ENCODE measurements at regions not wholly inside any gene's neighbourhood (a gene's known extent, or its start where the extent isn't known, plus 50 kb on each side); places are given as distances from the start of the nearest gene placed in this dataset.

DNA sequence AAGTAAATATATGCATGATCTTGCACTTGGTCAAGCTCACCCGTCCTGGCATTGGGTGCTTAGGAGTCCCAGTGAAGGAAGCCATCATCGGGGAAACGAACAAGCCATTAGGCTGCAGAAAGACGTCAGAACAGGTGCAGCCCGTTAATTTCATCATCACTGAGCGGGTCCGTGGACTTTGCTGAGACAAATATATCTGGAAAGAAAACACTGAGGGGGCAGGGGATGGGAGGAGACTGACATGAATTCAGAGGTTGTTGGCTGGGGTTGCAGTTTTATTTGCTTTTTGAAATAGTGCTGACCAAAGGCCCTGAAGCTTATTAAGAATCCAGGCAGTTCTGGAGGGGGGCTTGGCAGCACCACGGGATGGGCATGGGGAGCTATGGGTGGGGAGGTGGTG, 207.2 kb downstream of the ENGASE start:
- DNase-seq (ENCODE audit: low spot score), result no peak

DNA sequence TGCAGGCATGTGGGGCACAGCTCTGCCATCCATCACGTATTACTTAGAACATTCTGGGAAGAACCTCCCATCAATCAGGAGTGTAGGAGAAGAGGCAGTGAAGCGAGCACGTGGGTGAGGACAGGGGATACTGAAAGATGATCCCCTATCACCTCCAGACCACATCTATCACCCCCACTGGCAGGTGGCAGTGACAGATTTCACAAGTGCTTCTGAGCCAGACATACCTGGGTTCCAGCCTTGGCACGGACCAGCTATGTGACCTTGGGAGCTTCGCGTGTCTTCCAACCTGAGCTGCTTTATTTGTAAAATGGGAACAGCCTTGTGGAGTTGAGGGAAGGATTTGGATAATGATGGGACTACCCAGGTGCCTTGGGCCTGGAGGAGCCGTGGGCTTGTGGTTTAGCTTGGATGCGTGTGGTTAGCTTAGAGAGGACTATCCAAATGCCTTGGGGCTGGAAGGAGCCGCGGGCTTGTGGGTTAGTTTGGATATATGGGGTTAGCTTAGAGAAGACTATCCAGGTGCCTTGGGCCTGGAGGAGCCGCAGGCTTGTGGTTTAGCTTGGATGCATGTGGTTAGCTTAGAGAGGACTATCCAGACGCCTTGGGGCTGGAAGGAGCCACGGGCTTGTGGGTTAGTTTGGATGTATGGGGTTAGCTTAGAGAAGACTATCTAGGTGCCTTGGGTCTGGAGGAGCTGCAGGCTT, 206.4 kb downstream of the ENGASE start:
- DNase-seq (ENCODE audit: low spot score), result no peak

DNA sequence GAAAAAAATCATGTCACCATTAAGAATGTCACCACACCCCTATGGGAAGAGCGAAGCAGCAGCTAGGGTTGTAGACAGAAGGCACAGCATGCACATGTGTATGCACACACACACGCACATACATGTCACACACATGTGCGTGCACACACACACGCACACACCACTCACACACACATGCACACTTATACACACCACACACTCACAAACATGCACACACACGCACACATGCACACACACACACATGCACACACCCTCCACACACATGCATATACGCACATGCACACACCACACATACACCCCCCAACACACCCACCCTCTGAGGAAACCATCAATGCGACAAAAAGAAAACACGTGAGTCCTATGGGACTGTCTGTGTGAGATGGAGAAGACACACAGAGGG, 205.4 kb downstream of the ENGASE start:
- DNase-seq (ENCODE audit: low spot score), result no peak

- DNase-seq (ENCODE audit: low spot score), result no peak
These were observed 204.7 kb downstream of the ENGASE start for GRCh38 chr17:79279320-79279719.

DNA sequence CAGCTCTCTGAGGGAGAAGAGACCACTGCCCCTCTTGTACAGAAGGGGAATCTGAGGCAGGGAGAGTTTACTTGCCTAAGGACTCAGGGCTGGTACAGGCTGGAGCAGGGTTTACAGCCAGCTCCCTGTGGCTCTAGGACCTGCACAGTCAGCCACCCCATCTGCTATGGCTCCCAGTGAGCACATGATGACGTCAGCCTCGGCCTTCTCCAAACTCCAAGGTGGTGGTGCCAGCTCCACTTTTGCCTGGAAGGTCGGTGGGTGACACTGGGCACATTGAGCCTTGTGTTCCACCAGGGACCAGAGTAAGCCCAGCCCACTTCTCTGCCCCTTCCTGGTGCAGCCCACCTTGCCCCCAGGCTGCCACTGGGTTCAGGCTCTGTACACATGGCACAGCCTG, 202.2 kb downstream of the ENGASE start:
- DNase-seq (ENCODE audit: low spot score), result no peak

GRCh38 chr17:79273660-79274059, 199.0 kb downstream of the ENGASE start:
- no peak for DNase-seq (ENCODE audit: low spot score)

DNA sequence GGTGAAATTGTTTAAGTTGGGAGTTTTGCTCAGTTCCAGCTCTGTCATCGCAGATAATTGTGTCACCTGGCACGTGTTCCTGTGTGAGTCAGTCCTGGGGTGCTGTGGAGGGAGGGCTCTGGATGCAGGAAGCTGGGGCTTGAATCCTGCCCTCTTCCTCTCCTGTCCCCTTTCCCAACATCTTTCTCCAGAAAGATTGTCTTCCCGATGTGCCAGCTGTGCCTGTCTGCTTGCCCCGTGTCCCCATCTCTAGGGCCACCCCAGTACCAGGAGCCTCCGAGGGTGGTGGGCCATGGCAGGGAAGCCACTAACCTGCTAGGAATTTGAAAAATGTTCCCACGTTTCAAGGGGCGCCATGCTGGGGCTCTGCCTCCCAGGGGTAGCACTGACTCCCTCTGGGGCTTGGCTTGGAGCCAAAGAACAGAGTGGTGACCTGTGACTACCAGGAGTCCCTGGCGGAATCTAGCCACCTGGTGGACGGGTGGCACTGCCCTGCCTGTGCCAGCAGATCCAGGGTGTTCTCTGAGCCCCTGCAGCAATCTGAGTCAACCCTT, 198.1 kb downstream of the ENGASE start:
- no peak for DNase-seq (ENCODE audit: low spot score)

DNA sequence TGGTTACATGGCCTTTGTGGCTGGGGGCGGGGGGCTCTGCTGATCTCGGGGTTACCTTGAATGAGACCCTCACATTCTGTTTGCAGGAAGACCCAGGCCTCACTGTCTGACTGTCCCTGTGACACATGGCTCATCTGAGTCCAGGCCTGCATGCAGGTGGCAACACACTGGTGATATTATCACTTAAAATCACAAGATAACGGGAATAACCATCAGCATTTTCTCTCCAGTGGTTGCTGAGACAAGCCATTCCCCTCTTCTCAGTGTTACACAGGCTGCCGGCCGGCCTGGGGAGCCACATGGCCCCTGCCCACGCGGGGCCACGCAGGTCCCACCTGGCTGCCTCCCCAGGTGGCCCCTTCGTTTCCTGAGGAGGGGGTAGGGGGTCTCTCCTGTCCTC, 197.6 kb downstream of the ENGASE start:
- no peak for DNase-seq (ENCODE audit: low spot score)

- no peak for DNase-seq (ENCODE audit: low spot score)
These were observed 195.0 kb downstream of the ENGASE start for GRCh38 chr17:79269620-79270019.

DNA sequence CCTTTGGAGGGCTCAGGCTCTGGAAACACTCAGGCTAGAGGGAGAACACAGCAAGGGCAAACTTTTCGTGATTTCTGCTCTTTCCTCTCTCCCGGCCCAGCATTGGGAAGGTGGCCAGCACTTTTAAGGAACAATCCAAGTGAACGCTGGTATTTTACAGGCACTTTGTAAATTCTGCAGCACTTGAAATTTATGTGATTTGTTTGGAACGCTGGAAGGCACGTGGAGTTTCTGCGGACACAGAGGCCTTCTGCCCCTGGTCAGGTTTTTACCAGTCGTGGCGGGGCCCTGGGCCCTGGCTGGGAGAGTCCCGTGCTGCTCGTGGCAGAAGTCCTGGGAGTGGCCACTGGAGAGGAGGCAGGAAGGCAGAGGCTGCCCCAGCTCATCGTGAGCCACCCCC, 188.6 kb downstream of the ENGASE start:
- DNase-seq (ENCODE audit: low spot score), result no peak

DNA sequence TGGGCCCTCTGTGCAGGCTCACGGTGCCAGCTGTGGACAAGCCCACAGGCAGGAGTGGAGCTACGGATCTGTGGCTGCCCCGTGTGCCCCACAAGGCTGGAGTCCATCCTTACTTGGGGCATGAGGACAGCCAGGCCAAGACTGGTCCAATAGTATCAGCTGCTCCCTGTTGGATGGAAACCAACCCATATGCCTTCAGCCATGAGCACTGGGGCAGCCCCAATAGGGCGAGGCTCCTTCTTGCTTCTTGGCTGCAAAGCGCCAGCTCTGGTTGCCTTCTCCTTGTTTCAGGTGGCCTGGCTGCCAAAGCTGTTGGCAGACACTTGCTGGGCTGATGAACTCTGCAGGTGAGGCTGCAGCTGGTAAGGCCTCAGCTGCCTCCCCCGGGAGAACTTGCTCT, 188.0 kb downstream of the ENGASE start:
- no peak for DNase-seq (ENCODE audit: low spot score)

GRCh38 chr17:79261355-79262072, 186.9 kb downstream of the ENGASE start:
- no peak for DNase-seq (ENCODE audit: low spot score)

- DNase-seq (ENCODE audit: low spot score), result no peak
These were observed 184.2 kb downstream of the ENGASE start for GRCh38 chr17:79258843-79259242.

- no peak for DNase-seq (ENCODE audit: low spot score)
These were observed 183.4 kb downstream of the ENGASE start for GRCh38 chr17:79258041-79258440.

- DNase-seq (ENCODE audit: low spot score), result no peak
These were observed 181.4 kb downstream of the ENGASE start for GRCh38 chr17:79255926-79256585.

- no peak for DNase-seq (ENCODE audit: low spot score)
These were observed 180.8 kb downstream of the ENGASE start for GRCh38 chr17:79255456-79255855.

GRCh38 chr17:79255046-79255445, 180.4 kb downstream of the ENGASE start:
- no peak for DNase-seq (ENCODE audit: low spot score)

- no peak for DNase-seq (ENCODE audit: low spot score)
These were observed 178.3 kb downstream of the ENGASE start for GRCh38 chr17:79252886-79253285.

- no peak for DNase-seq (ENCODE audit: low spot score)
These were observed 177.2 kb downstream of the ENGASE start for GRCh38 chr17:79251824-79252223.

DNA sequence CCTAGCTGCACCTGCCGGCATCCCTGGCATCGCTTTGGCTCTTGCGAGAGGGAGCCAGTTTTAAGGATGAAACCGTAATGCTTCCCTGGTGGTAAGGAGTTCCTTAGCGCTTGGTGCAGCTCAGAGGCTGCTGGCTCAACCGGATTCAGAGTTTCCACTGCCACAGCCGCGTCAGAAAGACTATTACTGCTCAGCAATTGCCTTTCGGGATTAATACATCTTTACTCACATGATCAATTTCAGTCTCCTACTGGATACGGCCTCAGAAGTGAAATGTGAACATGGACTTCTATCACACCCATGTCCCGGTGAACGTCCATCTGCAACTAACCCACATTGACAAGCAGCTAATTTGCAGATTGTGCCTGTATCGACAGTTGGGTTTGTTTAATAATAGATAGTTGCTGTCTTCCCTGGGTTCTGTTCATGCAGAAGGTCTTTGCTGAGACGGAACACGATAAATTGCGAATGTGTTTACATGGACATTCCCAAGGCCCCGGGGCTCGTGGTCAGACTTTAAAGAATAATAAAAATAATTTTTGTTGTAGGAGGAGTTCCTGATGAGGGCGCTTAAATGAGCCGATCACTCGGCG, 175.4 kb downstream of the ENGASE start:
- DNase-seq (ENCODE audit: low spot score), result no peak

DNA sequence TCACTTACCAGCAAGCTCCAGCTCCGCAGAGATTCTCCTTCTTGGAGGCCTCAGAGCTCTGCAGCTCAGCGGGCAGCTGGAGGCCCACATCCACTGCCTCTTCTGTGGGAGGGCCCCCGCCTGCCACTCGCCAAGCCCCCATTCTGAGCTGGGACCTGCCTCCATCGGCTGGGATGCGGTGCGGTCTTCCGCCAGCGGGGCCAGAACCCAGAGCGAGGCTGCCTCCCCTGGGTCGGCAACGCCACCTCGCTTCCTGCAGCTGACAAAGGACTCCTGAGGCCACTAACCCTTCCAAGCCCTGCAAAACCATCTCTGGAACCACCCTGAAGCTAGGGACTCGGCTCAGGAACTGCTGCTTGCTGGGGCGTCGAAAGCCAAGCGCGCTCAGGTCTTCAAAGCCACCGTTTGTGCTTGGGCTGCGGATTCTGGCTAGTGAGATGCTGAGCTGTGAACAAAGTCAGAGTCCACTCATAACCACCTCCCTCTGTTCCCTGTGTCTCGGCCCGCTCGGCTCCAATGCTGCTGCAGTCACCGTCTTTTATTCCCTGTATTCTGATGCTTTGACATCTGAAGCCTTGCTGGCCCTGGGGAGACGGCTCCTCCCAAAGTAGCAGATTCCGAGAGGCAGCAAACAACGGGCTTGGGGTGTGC, 174.3 kb downstream of the ENGASE start:
- DNase-seq (ENCODE audit: low spot score), result no peak

Data from GM03348 (cell line).